WTC11 (cell line): ENCODE measurements at regions not wholly inside any gene's neighbourhood (a gene's known extent, or its start where the extent isn't known, plus 50 kb on each side); places are given as distances from the start of the nearest gene placed in this dataset.

Experiments
- ESRRA ChIP-seq: sonication (generic); formaldehyde crosslinking; IDR thresholded peaks from 2 replicates; pipeline ENCODE4 v1.8.1; 2022; ENCODE audit warnings: mild to moderate bottlenecking, missing genetic modification reagents, borderline replicate concordance
- JUN ChIP-seq: sonication (generic); formaldehyde crosslinking; IDR thresholded peaks from 2 replicates; pipeline ENCODE4 v1.8.0; 2023; ENCODE audit warnings: mild to moderate bottlenecking, missing genetic modification reagents
- NR2C2 ChIP-seq: sonication (generic); formaldehyde crosslinking; IDR thresholded peaks from 2 replicates; pipeline ENCODE4 v1.8.0; 2022; ENCODE audit warnings: mild to moderate bottlenecking, missing genetic modification reagents
- SMAD3 ChIP-seq: sonication (generic); formaldehyde crosslinking; IDR thresholded peaks from 2 replicates; pipeline ENCODE4 v1.8.0; 2022; ENCODE audit warnings: missing genetic modification reagents, mild to moderate bottlenecking, borderline replicate concordance
- TEAD4 ChIP-seq: sonication (generic); formaldehyde crosslinking; IDR thresholded peaks from 2 replicates; pipeline ENCODE4 v1.8.0; 2022; ENCODE audit warnings: mild to moderate bottlenecking, missing genetic modification reagents
- ZNF121 ChIP-seq: sonication (generic); formaldehyde crosslinking; IDR thresholded peaks from 2 replicates; pipeline ENCODE4 v1.8.0; 2023; ENCODE audit warnings: missing genetic modification reagents
- ZNF219 ChIP-seq: sonication (generic); formaldehyde crosslinking; IDR thresholded peaks from 2 replicates; pipeline ENCODE4 v1.8.0; 2023; ENCODE audit warnings: missing genetic modification reagents, mild to moderate bottlenecking, borderline replicate concordance
- ZNF416 ChIP-seq: fragments of 250-450 bp; sonication (Bioruptor Pico); IDR thresholded peaks from 2 replicates; pipeline ENCODE4 v1.9.0; 2021; ENCODE audit warnings: mild to moderate bottlenecking, inconsistent platforms
- TF ChIP-seq, protein P1 (sequence below): fragments of 200-600 bp; IDR thresholded peaks from 2 replicates; pipeline ENCODE4 v1.8.0; 2022; ENCODE audit warnings: antibody characterized with exemption
- TF ChIP-seq, protein P2 (sequence below): sonication (generic); formaldehyde crosslinking; IDR thresholded peaks from 2 replicates; pipeline ENCODE4 v1.8.1; 2022; ENCODE audit warnings: low read depth, missing genetic modification reagents, borderline replicate concordance
- TF ChIP-seq, protein P3 (sequence below): fragments of 250-450 bp; sonication (Bioruptor Pico); IDR thresholded peaks from 2 replicates; pipeline ENCODE4 v1.8.0; 2021; ENCODE audit warnings: mild to moderate bottlenecking
- TF ChIP-seq, protein P4 (sequence below): sonication (generic); formaldehyde crosslinking; IDR thresholded peaks from 2 replicates; pipeline ENCODE4 v1.8.1; 2023; ENCODE audit warnings: mild to moderate bottlenecking, missing genetic modification reagents
- TF ChIP-seq, protein P5 (sequence below): sonication (generic); formaldehyde crosslinking; IDR thresholded peaks from 2 replicates; pipeline ENCODE4 v1.8.1; 2023; ENCODE audit warnings: mild to moderate bottlenecking, missing genetic modification reagents, moderate library complexity
- TF ChIP-seq, protein P6 (sequence below): sonication (generic); formaldehyde crosslinking; IDR thresholded peaks from 2 replicates; pipeline ENCODE4 v1.8.0; 2022; ENCODE audit warnings: mild to moderate bottlenecking, missing genetic modification reagents

DNA sequence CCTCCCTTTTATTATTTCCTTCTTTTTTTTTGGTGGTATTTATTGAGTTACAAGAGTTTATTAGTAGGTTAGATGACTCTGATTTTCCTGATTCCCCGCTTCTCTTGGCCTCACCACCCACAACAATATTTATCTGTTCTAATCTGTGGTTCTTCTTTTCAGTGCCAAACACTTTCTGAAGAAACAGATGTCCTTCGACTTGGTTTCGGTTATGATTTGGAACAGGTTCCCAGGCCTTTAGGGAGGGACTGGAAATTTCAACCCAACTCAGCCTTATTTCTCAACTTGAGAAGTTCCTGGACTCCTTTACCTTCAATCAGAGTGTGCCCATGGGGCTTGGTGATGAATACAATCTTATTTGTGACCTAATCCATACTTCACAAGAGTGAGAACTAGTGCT, 108.1 kb downstream of the UCHL1 start:
- TF ChIP-seq, protein P1, sequence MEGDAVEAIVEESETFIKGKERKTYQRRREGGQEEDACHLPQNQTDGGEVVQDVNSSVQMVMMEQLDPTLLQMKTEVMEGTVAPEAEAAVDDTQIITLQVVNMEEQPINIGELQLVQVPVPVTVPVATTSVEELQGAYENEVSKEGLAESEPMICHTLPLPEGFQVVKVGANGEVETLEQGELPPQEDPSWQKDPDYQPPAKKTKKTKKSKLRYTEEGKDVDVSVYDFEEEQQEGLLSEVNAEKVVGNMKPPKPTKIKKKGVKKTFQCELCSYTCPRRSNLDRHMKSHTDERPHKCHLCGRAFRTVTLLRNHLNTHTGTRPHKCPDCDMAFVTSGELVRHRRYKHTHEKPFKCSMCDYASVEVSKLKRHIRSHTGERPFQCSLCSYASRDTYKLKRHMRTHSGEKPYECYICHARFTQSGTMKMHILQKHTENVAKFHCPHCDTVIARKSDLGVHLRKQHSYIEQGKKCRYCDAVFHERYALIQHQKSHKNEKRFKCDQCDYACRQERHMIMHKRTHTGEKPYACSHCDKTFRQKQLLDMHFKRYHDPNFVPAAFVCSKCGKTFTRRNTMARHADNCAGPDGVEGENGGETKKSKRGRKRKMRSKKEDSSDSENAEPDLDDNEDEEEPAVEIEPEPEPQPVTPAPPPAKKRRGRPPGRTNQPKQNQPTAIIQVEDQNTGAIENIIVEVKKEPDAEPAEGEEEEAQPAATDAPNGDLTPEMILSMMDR = no peak
- TF ChIP-seq ZNF121 (CRISPR knock-in tag) (no peak), NR2C2 (no peak), SMAD3 (CRISPR knock-in tag) (no peak), TEAD4 (CRISPR knock-in tag) (no peak), JUN (CRISPR knock-in tag) (no peak), ZNF219 (no peak), ESRRA (CRISPR knock-in tag) (no peak), ZNF416 (CRISPR knock-in tag) (no peak)
- TF ChIP-seq, protein P2, sequence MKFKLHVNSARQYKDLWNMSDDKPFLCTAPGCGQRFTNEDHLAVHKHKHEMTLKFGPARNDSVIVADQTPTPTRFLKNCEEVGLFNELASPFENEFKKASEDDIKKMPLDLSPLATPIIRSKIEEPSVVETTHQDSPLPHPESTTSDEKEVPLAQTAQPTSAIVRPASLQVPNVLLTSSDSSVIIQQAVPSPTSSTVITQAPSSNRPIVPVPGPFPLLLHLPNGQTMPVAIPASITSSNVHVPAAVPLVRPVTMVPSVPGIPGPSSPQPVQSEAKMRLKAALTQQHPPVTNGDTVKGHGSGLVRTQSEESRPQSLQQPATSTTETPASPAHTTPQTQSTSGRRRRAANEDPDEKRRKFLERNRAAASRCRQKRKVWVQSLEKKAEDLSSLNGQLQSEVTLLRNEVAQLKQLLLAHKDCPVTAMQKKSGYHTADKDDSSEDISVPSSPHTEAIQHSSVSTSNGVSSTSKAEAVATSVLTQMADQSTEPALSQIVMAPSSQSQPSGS (CRISPR knock-in tag) = no peak
- TF ChIP-seq, protein P3, sequence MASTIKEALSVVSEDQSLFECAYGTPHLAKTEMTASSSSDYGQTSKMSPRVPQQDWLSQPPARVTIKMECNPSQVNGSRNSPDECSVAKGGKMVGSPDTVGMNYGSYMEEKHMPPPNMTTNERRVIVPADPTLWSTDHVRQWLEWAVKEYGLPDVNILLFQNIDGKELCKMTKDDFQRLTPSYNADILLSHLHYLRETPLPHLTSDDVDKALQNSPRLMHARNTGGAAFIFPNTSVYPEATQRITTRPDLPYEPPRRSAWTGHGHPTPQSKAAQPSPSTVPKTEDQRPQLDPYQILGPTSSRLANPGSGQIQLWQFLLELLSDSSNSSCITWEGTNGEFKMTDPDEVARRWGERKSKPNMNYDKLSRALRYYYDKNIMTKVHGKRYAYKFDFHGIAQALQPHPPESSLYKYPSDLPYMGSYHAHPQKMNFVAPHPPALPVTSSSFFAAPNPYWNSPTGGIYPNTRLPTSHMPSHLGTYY = no peak
- TF ChIP-seq, protein P4, sequence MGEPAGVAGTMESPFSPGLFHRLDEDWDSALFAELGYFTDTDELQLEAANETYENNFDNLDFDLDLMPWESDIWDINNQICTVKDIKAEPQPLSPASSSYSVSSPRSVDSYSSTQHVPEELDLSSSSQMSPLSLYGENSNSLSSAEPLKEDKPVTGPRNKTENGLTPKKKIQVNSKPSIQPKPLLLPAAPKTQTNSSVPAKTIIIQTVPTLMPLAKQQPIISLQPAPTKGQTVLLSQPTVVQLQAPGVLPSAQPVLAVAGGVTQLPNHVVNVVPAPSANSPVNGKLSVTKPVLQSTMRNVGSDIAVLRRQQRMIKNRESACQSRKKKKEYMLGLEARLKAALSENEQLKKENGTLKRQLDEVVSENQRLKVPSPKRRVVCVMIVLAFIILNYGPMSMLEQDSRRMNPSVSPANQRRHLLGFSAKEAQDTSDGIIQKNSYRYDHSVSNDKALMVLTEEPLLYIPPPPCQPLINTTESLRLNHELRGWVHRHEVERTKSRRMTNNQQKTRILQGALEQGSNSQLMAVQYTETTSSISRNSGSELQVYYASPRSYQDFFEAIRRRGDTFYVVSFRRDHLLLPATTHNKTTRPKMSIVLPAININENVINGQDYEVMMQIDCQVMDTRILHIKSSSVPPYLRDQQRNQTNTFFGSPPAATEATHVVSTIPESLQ = no peak
- TF ChIP-seq, protein P5, sequence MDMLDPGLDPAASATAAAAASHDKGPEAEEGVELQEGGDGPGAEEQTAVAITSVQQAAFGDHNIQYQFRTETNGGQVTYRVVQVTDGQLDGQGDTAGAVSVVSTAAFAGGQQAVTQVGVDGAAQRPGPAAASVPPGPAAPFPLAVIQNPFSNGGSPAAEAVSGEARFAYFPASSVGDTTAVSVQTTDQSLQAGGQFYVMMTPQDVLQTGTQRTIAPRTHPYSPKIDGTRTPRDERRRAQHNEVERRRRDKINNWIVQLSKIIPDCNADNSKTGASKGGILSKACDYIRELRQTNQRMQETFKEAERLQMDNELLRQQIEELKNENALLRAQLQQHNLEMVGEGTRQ = no peak
- TF ChIP-seq, protein P6, sequence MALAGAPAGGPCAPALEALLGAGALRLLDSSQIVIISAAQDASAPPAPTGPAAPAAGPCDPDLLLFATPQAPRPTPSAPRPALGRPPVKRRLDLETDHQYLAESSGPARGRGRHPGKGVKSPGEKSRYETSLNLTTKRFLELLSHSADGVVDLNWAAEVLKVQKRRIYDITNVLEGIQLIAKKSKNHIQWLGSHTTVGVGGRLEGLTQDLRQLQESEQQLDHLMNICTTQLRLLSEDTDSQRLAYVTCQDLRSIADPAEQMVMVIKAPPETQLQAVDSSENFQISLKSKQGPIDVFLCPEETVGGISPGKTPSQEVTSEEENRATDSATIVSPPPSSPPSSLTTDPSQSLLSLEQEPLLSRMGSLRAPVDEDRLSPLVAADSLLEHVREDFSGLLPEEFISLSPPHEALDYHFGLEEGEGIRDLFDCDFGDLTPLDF (CRISPR knock-in tag) = no peak
